ENCODE measurements at regions not wholly inside any gene's neighbourhood (a gene's known extent, or its start where the extent isn't known, plus 50 kb on each side); places are given as distances from the start of the nearest gene placed in this dataset.

- H3K4me3 ChIP-seq, result no peak overlapping the region
- H3K9me3 ChIP-seq, result no peaks in the 10 kb centered on the region
- H3K36me3 ChIP-seq, result no peaks in the 10 kb centered on the region
- H3K27me3 ChIP-seq, result no peaks in the 10 kb centered on the region
- H3K4me1 ChIP-seq, result peaks cover 6% of the 10 kb centered on the region
- intact Hi-C loops (cut with DNase I), result no loop called here
- TF ChIP-seq POLR2A (IDR thresholded peaks at IDR 0.05), result no peak
- no peak for TF ChIP-seq POLR2AphosphoS5 (IDR thresholded peaks at IDR 0.05; ENCODE audit: insufficient read depth in 1 of 2, low read depth in 1 of 2)
- TF ChIP-seq CTCF (IDR thresholded peaks at IDR 0.05), result no peak
- H3K27ac ChIP-seq, result no peak overlapping the region
- DNase-seq (ENCODE audit: extremely low spot score in 2 of 2), result no peak
These were observed 409.6 kb downstream of the SOX9 start for GRCh38 chr17:72530454-72530853.

GRCh38 chr17:72531729-72532128 is 410.9 kb downstream of the SOX9 start:
- DNase-seq (ENCODE audit: extremely low spot score in 2 of 2), result no peak
- Histone ChIP-seq H3K4me1 (no peaks in the 10 kb centered on the region), H3K4me3 (no peak overlapping the region), H3K27me3 (no peaks in the 10 kb centered on the region), H3K27ac (no peak overlapping the region), H3K9me3 (no peaks in the 10 kb centered on the region), H3K36me3 (no peaks in the 10 kb centered on the region)
- TF ChIP-seq CTCF (IDR thresholded peaks at IDR 0.05) (no peak), POLR2A (IDR thresholded peaks at IDR 0.05) (no peak)
- intact Hi-C loops (cut with DNase I), result no loop called here

GRCh38 chr17:72534265-72534664 is 413.4 kb downstream of the SOX9 start:
- intact Hi-C loops (cut with DNase I), result no loop called here
- Histone ChIP-seq H3K36me3 (no peaks in the 10 kb centered on the region), H3K27me3 (no peaks in the 10 kb centered on the region), H3K4me1 (no peaks in the 10 kb centered on the region), H3K27ac (no peak overlapping the region), H3K4me3 (no peak overlapping the region), H3K9me3 (no peaks in the 10 kb centered on the region)
- TF ChIP-seq POLR2AphosphoS5 (IDR thresholded peaks at IDR 0.05; ENCODE audit: insufficient read depth in 1 of 2, low read depth in 1 of 2) (no peak), CTCF (IDR thresholded peaks at IDR 0.05) (no peak), POLR2A (IDR thresholded peaks at IDR 0.05) (no peak)
- DNase-seq (ENCODE audit: extremely low spot score in 2 of 2), result no peak

- no peak for TF ChIP-seq POLR2A (IDR thresholded peaks at IDR 0.05)
- no peak for TF ChIP-seq POLR2AphosphoS5 (IDR thresholded peaks at IDR 0.05; ENCODE audit: insufficient read depth in 1 of 2, low read depth in 1 of 2)
- no peak for TF ChIP-seq CTCF (IDR thresholded peaks at IDR 0.05)
These were observed 414.0 kb downstream of the SOX9 start for GRCh38 chr17:72534776-72535175.

GRCh38 chr17:72535346-72535745 is 414.5 kb downstream of the SOX9 start:
- TF ChIP-seq CTCF (IDR thresholded peaks at IDR 0.05) (no peak), POLR2AphosphoS5 (IDR thresholded peaks at IDR 0.05; ENCODE audit: insufficient read depth in 1 of 2, low read depth in 1 of 2) (no peak), POLR2A (IDR thresholded peaks at IDR 0.05) (no peak)
- Histone ChIP-seq H3K36me3 (no peaks in the 10 kb centered on the region), H3K27ac (no peak overlapping the region), H3K9me3 (no peaks in the 10 kb centered on the region), H3K27me3 (no peaks in the 10 kb centered on the region), H3K4me3 (no peak overlapping the region), H3K4me1 (peaks cover 8% of the 10 kb centered on the region)
- intact Hi-C loops (cut with DNase I), result no loop called here
- no peak for DNase-seq (ENCODE audit: extremely low spot score in 2 of 2)

More at GRCh38 chr17:72534776-72535175, 414.0 kb downstream of the SOX9 start:
- Histone ChIP-seq H3K27me3 (no peaks in the 10 kb centered on the region), H3K9me3 (no peaks in the 10 kb centered on the region), H3K4me1 (peaks cover 3% of the 10 kb centered on the region), H3K4me3 (no peak overlapping the region), H3K27ac (no peak overlapping the region), H3K36me3 (no peaks in the 10 kb centered on the region)
- intact Hi-C loops (cut with DNase I), result no loop called here
- DNase-seq (ENCODE audit: extremely low spot score in 2 of 2), result no peak

All from vagina (tissue), 2 donors.